Cardiac muscle cell (in vitro differentiated cells and primary cell): ENCODE measurements at regions not wholly inside any gene's neighbourhood (a gene's known extent, or its start where the extent isn't known, plus 50 kb on each side); places are given as distances from the start of the nearest gene placed in this dataset.

Experiments used
- DNase-seq, 2 donors: peaks; one replicate each; pipeline versions ENCODE4 v3.0.0 to v3.0.0-alpha.2; 2010 to 2017; ENCODE audit warnings: low read depth in 1 of 2, low spot score in 1 of 2
- H3K27ac ChIP-seq: fragments of 200-600 bp; sonication (generic); 2 replicates; pipeline ENCODE4 v1.5.1; 2016
- H3K27me3 ChIP-seq: fragments of 200-600 bp; sonication (generic); 2 replicates; pipeline ENCODE4 v1.6.0; 2016; ENCODE audit warnings: control low read depth
- H3K36me3 ChIP-seq: fragments of 200-600 bp; sonication (generic); 2 replicates; pipeline ENCODE4 v1.5.1; 2016; ENCODE audit warnings: control low read depth
- H3K4me1 ChIP-seq: fragments of 200-600 bp; sonication (generic); 2 replicates; pipeline ENCODE4 v1.8.1; 2017; ENCODE audit warnings: low read depth, mild to moderate bottlenecking, mixed run types
- H3K4me3 ChIP-seq: fragments of 200-600 bp; sonication (generic); 2 replicates; pipeline ENCODE4 v1.5.1; 2016; ENCODE audit warnings: mild to moderate bottlenecking
- H3K9me3 ChIP-seq: fragments of 200-600 bp; sonication (generic); 2 replicates; pipeline ENCODE4 v1.5.1; 2017; ENCODE audit warnings: low read depth, mild to moderate bottlenecking, control low read depth
- TF ChIP-seq, protein P1 (sequence below): IDR thresholded peaks from 2 replicates; pipeline ENCODE4 v1.5.1; 2012; ENCODE audit warnings: low read depth, mild to moderate bottlenecking, low read length

DNA sequence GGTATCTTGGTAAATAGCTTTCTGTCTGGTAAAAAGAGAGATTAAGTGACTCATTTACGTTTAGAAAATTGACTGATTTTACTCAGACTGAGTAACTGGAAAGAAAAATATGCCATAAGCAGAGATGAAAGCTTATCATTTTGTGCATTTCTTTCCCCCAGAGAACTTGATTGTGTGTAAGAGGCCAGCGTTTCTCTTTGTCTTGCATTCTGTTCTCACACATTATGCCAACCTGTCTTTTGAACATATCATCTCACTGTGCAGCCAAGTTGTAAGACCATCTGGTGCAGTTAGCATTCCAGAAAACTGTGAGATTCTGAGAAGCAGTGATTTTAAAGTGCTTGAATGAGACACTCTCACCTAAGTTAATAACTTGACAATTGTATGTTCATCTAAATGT lies 651.3 kb downstream of the TECRL start:
- no peak for DNase-seq
- no peaks in the 10 kb centered on the region for H3K9me3 ChIP-seq
- TF ChIP-seq, protein P1, sequence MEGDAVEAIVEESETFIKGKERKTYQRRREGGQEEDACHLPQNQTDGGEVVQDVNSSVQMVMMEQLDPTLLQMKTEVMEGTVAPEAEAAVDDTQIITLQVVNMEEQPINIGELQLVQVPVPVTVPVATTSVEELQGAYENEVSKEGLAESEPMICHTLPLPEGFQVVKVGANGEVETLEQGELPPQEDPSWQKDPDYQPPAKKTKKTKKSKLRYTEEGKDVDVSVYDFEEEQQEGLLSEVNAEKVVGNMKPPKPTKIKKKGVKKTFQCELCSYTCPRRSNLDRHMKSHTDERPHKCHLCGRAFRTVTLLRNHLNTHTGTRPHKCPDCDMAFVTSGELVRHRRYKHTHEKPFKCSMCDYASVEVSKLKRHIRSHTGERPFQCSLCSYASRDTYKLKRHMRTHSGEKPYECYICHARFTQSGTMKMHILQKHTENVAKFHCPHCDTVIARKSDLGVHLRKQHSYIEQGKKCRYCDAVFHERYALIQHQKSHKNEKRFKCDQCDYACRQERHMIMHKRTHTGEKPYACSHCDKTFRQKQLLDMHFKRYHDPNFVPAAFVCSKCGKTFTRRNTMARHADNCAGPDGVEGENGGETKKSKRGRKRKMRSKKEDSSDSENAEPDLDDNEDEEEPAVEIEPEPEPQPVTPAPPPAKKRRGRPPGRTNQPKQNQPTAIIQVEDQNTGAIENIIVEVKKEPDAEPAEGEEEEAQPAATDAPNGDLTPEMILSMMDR, result no peak

GRCh38 chr4:63742882-63743281 lies 666.4 kb downstream of the TECRL start:
- no peaks in the 10 kb centered on the region for H3K4me1 ChIP-seq
- no peaks in the 10 kb centered on the region for H3K36me3 ChIP-seq
- H3K4me3 ChIP-seq, result no peak overlapping the region
- no peaks in the 10 kb centered on the region for H3K9me3 ChIP-seq
- no peak overlapping the region for H3K27ac ChIP-seq
- DNase-seq, result no peak
- TF ChIP-seq, protein P1, result no peak
- H3K27me3 ChIP-seq, result no peaks in the 10 kb centered on the region

More for the DNA sequence above, 651.3 kb downstream of the TECRL start:
- no peak overlapping the region for H3K27ac ChIP-seq
- no peaks in the 10 kb centered on the region for H3K4me1 ChIP-seq
- no peaks in the 10 kb centered on the region for H3K36me3 ChIP-seq
- H3K4me3 ChIP-seq, result no peak overlapping the region
- H3K27me3 ChIP-seq, result no peaks in the 10 kb centered on the region

- peaks cover 3% of the 10 kb centered on the region for H3K4me1 ChIP-seq
- DNase-seq, result no peak
- H3K9me3 ChIP-seq, result no peaks in the 10 kb centered on the region
- H3K4me3 ChIP-seq, result no peak overlapping the region
- no peaks in the 10 kb centered on the region for H3K36me3 ChIP-seq
- H3K27me3 ChIP-seq, result no peaks in the 10 kb centered on the region
- TF ChIP-seq, protein P1, result no peak
- peak overlapping the region; percentile 73 for H3K27ac ChIP-seq
These were observed 679.7 kb downstream of the TECRL start for GRCh38 chr4:63729519-63729918.

DNA sequence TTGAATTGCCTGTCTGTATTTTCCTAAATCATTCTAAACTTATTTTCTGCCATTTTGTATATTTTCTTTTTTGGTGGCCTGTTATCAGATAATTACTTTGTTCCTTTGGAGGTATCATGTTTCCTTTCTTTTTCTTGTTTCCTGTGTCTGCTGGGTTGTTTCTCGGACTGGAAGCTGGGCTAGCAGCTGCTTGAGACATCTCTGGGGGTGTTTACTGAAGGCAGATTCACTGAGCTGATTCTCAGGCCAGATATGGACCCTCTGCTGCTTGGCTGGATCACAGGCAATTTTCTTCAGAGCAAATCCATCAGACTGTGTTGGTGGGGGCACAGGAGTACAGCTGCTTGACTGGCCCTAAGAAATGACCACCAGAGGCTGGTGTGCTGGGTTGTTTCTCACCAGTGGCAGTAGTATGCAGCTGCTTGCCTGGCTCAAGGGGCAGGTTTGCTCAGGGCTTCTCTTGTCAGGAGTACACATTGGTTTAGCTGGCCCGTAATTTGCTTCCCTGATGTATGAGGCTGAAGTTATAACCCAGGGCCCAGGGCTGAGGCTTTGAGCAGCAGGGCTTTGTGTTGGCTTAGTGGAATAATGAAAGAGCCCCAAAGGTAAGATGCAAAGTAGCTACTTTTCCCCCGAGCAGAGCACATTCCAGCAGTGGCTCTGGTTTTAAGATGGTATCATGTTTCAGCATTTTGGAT lies 680.6 kb downstream of the TECRL start:
- Histone ChIP-seq H3K4me3 (no peak overlapping the region), H3K27ac (peak overlapping the region; percentile 73), H3K9me3 (no peaks in the 10 kb centered on the region), H3K4me1 (peaks cover 3% of the 10 kb centered on the region), H3K27me3 (no peaks in the 10 kb centered on the region), H3K36me3 (no peaks in the 10 kb centered on the region)
- TF ChIP-seq, protein P1, result no peak
- DNase-seq, result peak in 1 of 2 donors; percentile 22

GRCh38 chr4:63717384-63717783 lies 691.9 kb downstream of the TECRL start:
- no peaks in the 10 kb centered on the region for H3K9me3 ChIP-seq
- TF ChIP-seq, protein P1, result no peak
- H3K27me3 ChIP-seq, result no peaks in the 10 kb centered on the region
- no peaks in the 10 kb centered on the region for H3K4me1 ChIP-seq
- no peak overlapping the region for H3K4me3 ChIP-seq
- peak; percentile 9 to 11 for DNase-seq
- H3K36me3 ChIP-seq, result no peaks in the 10 kb centered on the region
- no peak overlapping the region for H3K27ac ChIP-seq

- DNase-seq, result peak in 1 of 2 donors; percentile 37
These were observed 700.6 kb downstream of the TECRL start for GRCh38 chr4:63708661-63709060.

More at GRCh38 chr4:63708661-63709060, 700.6 kb downstream of the TECRL start:
- Histone ChIP-seq H3K27me3 (no peaks in the 10 kb centered on the region), H3K36me3 (no peaks in the 10 kb centered on the region), H3K4me1 (peaks cover 7% of the 10 kb centered on the region), H3K4me3 (no peak overlapping the region), H3K27ac (no peak overlapping the region), H3K9me3 (no peaks in the 10 kb centered on the region)
- TF ChIP-seq, protein P1, result no peak
